ENCODE measurements at regions not wholly inside any gene's neighbourhood (a gene's known extent, or its start where the extent isn't known, plus 50 kb on each side); places are given as distances from the start of the nearest gene placed in this dataset.

DNA sequence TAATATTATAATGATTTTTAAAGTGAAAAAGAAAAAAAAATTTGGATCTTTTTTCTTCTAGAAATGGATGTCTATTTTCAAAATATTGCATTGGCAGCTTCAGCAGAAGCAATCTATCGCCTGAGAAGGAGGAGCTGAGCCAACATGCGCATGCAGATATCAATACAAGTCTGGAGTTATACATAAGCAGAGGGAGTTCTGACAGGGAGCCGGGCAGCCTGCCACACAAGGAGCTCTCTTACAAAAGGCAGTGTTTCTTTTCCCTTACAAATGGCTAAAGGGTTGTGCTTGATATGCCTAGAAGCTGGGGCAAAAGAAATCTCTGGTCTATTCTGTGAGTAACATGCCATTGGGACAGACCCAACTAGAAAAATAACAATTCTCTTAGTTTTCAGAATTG is 291.9 kb upstream of the TRIB2 start:
- TF ChIP-seq, protein P1, sequence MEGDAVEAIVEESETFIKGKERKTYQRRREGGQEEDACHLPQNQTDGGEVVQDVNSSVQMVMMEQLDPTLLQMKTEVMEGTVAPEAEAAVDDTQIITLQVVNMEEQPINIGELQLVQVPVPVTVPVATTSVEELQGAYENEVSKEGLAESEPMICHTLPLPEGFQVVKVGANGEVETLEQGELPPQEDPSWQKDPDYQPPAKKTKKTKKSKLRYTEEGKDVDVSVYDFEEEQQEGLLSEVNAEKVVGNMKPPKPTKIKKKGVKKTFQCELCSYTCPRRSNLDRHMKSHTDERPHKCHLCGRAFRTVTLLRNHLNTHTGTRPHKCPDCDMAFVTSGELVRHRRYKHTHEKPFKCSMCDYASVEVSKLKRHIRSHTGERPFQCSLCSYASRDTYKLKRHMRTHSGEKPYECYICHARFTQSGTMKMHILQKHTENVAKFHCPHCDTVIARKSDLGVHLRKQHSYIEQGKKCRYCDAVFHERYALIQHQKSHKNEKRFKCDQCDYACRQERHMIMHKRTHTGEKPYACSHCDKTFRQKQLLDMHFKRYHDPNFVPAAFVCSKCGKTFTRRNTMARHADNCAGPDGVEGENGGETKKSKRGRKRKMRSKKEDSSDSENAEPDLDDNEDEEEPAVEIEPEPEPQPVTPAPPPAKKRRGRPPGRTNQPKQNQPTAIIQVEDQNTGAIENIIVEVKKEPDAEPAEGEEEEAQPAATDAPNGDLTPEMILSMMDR (IDR thresholded peaks at IDR 0.05) = no peak
- TF ChIP-seq EP300 (IDR thresholded peaks at IDR 0.05) = no peak
- TF ChIP-seq POLR2A (IDR thresholded peaks at IDR 0.05) = no peak
- no peak for TF ChIP-seq POLR2AphosphoS5 (IDR thresholded peaks at IDR 0.05)

All from suprapubic skin (tissue), 4 donors.